ENCODE measurements at regions not wholly inside any gene's neighbourhood (a gene's known extent, or its start where the extent isn't known, plus 50 kb on each side); places are given as distances from the start of the nearest gene placed in this dataset.

GRCh38 chr6:140285998-140286690 is 911.7 kb upstream of the CITED2 start:
- H3K4me3 ChIP-seq (ENCODE audit: low read depth, low read length, poor library complexity, severe bottlenecking), result no peak overlapping the region
- intact Hi-C loops (cut with micrococcal nuclease; ENCODE audit: unreplicated experiment), result loop anchor here (1.0 to 5.0 kb wide), 8 partner anchors 155 to 1349 kb away; no protein-coding TSS in a partner anchor
- ChIA-PET CTCF (interaction anchor here (0.6 to 1.0 kb wide), 3 partner anchors 237 to 916 kb away, joined by 3 to 10 read pairs (median 3); no protein-coding TSS in a partner anchor), POLR2A (ENCODE audit: low non-redundant PET) (interaction anchor here (0.5 to 1.2 kb wide), 3 partner anchors 155 to 916 kb away, joined by 3 to 4 read pairs (median 3); no protein-coding TSS in a partner anchor)
- peak overlapping the region; percentile 91 for H3K27ac ChIP-seq (ENCODE audit: low read depth, low read length, poor library complexity, severe bottlenecking)
- H3K9me3 ChIP-seq (ENCODE audit: low read depth, low read length, poor library complexity, severe bottlenecking), result no peaks in the 10 kb centered on the region
- H3K4me1 ChIP-seq (ENCODE audit: insufficient read depth, low read length, poor library complexity, severe bottlenecking), result peaks cover 36% of the 10 kb centered on the region
- no peaks in the 10 kb centered on the region for H3K36me3 ChIP-seq (ENCODE audit: insufficient read depth, low read length, poor library complexity, severe bottlenecking)
- no peaks in the 10 kb centered on the region for H3K27me3 ChIP-seq (replicated peaks; ENCODE audit: insufficient read depth, low read depth, low read length, poor library complexity)
- TF ChIP-seq EZH2 (IDR thresholded peaks at IDR 0.05; ENCODE audit: borderline replicate concordance, low read depth, low read length, poor library complexity, severe bottlenecking) (no peak), CTCF (conservative IDR thresholded peaks at IDR 0.05; ENCODE audit: low read depth, low read length) (no peak)
- DNase-seq (ENCODE audit: low spot score), result peak; percentile 84
- no TSS peak for BruUV-seq (replicated peaks)

GRCh38 chr6:140285471-140285870 is 911.0 kb upstream of the CITED2 start:
- POLR2A ChIA-PET (ENCODE audit: low non-redundant PET), result interaction anchor here (1.2 kb wide), 1 partner anchor 916 kb away, joined by 4 read pairs; no protein-coding TSS in a partner anchor
- DNase-seq (ENCODE audit: low spot score), result peak; percentile 63
- Histone ChIP-seq H3K27ac (ENCODE audit: low read depth, low read length, poor library complexity, severe bottlenecking) (peak overlapping the region; percentile 91), H3K4me3 (ENCODE audit: low read depth, low read length, poor library complexity, severe bottlenecking) (no peak overlapping the region), H3K4me1 (ENCODE audit: insufficient read depth, low read length, poor library complexity, severe bottlenecking) (peaks cover 36% of the 10 kb centered on the region), H3K9me3 (ENCODE audit: low read depth, low read length, poor library complexity, severe bottlenecking) (no peaks in the 10 kb centered on the region), H3K27me3 (replicated peaks; ENCODE audit: insufficient read depth, low read depth, low read length, poor library complexity) (no peaks in the 10 kb centered on the region), H3K36me3 (ENCODE audit: insufficient read depth, low read length, poor library complexity, severe bottlenecking) (no peaks in the 10 kb centered on the region)
- intact Hi-C loops (cut with micrococcal nuclease; ENCODE audit: unreplicated experiment), result loop anchor here (5.0 kb wide), 2 partner anchors 413 to 637 kb away; no protein-coding TSS in a partner anchor
- CTCF ChIA-PET, result interaction anchor here (0.5 to 0.6 kb wide), 2 partner anchors 761 to 916 kb away, joined by 3 read pairs; no protein-coding TSS in a partner anchor
- TSS peak; percentile 92 for BruUV-seq (replicated peaks)
- no peak for TF ChIP-seq CTCF (conservative IDR thresholded peaks at IDR 0.05; ENCODE audit: low read depth, low read length)
- no peak for TF ChIP-seq EZH2 (IDR thresholded peaks at IDR 0.05; ENCODE audit: borderline replicate concordance, low read depth, low read length, poor library complexity, severe bottlenecking)

- H3K4me1 ChIP-seq (ENCODE audit: insufficient read depth, low read length, poor library complexity, severe bottlenecking), result peaks cover 36% of the 10 kb centered on the region
- no peak for TF ChIP-seq EZH2 (IDR thresholded peaks at IDR 0.05; ENCODE audit: borderline replicate concordance, low read depth, low read length, poor library complexity, severe bottlenecking)
- no peak for TF ChIP-seq CTCF (conservative IDR thresholded peaks at IDR 0.05; ENCODE audit: low read depth, low read length)
- no TSS peak for BruUV-seq (replicated peaks)
- peak overlapping the region; percentile 91 for H3K27ac ChIP-seq (ENCODE audit: low read depth, low read length, poor library complexity, severe bottlenecking)
- no peak for DNase-seq (ENCODE audit: low spot score)
- no peaks in the 10 kb centered on the region for H3K27me3 ChIP-seq (replicated peaks; ENCODE audit: insufficient read depth, low read depth, low read length, poor library complexity)
- POLR2A ChIA-PET (ENCODE audit: low non-redundant PET), result no interaction called here
- CTCF ChIA-PET, result no interaction called here
- H3K36me3 ChIP-seq (ENCODE audit: insufficient read depth, low read length, poor library complexity, severe bottlenecking), result no peaks in the 10 kb centered on the region
- intact Hi-C loops (cut with micrococcal nuclease; ENCODE audit: unreplicated experiment), result loop anchor here (5.0 kb wide), 2 partner anchors 413 to 637 kb away; no protein-coding TSS in a partner anchor
- no peaks in the 10 kb centered on the region for H3K9me3 ChIP-seq (ENCODE audit: low read depth, low read length, poor library complexity, severe bottlenecking)
- H3K4me3 ChIP-seq (ENCODE audit: low read depth, low read length, poor library complexity, severe bottlenecking), result no peak overlapping the region
Observed at GRCh38 chr6:140284871-140285270, 910.4 kb upstream of the CITED2 start.

All from A673 (cell line).